Peyer's patch (tissue), 4 donors: ENCODE measurements at regions not wholly inside any gene's neighbourhood (a gene's known extent, or its start where the extent isn't known, plus 50 kb on each side); places are given as distances from the start of the nearest gene placed in this dataset.

Experiments
- CTCF ChIP-seq, 6 experiments: fragments of 450-650 bp in 4 of 6; fragments of 200-600 bp in 2 of 6; sonication (generic) in 1 of 6; IDR thresholded peaks; one replicate each; pipeline ENCODE4 v1.5.1; 2017 to 2019; ENCODE audit warnings: antibody characterized with exemption in 6 of 6, mild to moderate bottlenecking in 3 of 6, moderate library complexity in 1 of 6
- POLR2A ChIP-seq, 2 donors: fragments of 450-650 bp; IDR thresholded peaks; one replicate each; pipeline ENCODE4 v1.5.1; 2017; ENCODE audit warnings: antibody characterized with exemption in 2 of 2, mild to moderate bottlenecking in 2 of 2, moderate library complexity in 2 of 2

DNA sequence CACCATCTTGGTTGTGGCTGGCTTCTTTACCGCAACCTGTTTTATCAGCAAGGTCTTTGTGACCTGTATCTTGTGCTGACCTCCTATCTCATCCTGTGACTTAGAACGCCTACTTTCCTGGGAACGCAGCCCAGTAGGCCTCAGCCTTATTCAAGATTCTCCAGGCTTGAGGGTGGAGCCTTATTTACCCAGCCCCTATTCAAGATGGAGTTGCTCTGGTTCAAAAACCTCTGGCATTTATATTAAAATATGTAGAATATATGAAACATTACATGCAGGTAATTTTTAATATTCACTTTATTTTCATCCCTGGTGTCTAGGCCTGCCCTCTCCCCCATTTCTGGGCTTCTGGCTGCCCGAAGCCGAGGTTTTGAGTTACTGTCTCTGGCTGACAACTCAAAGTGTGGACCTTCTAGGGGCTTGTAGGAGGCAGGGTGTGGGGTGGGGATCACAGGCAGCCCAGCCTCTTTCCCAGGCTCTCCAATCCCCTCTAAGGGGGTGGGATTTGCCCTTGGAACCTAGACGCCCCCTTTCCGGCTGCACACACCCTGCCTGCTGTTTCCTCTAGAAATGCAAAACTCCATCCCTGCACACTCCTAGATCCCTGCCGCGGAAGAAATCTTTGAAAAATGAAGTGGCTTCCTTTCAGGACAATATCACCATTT is 152.0 kb downstream of the KCNJ12 start:
- TF ChIP-seq CTCF (IDR thresholded peaks at IDR 0.05), result no peak
- TF ChIP-seq POLR2A (IDR thresholded peaks at IDR 0.05), result no peak
